HG03457 (cell line): ENCODE measurements at regions not wholly inside any gene's neighbourhood (a gene's known extent, or its start where the extent isn't known, plus 50 kb on each side); places are given as distances from the start of the nearest gene placed in this dataset.
A peak's percentile ranks its signal among the peaks of the same experiment; 100 is the strongest.
"Not testable (repeated sequence)": the region's sequence is repeated elsewhere in the genome, so short reads cannot be mapped to it uniquely, and the experiment has no call there.

Source experiments
- ATAC-seq: cut with Tn5 transposase; IDR thresholded peaks from one replicate; pipeline ENCODE4 v1.9.1; 2021; ENCODE audit warnings: moderate number of reproducible peaks; ENCODE audit not compliant: unreplicated experiment

DNA sequence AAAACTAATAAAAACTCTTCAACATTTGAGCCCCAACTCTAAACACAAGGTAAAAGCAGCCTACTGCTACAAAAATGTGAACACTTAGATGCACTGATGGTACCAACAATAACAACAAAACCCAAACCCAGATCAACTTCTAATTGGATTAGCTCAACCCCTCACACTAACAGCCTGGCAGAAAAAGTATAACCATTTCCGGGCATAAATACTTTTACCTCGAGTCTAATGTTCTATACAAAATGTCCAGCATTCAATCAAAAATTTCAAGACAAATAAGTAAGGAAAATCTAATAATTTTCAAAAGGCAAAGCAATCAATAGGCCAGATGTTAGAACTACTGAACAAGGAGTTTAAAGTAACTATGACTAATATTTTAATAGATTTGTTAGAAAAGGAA lies 303.3 kb downstream of the ARRDC4 start:
- ATAC-seq = no peak

DNA sequence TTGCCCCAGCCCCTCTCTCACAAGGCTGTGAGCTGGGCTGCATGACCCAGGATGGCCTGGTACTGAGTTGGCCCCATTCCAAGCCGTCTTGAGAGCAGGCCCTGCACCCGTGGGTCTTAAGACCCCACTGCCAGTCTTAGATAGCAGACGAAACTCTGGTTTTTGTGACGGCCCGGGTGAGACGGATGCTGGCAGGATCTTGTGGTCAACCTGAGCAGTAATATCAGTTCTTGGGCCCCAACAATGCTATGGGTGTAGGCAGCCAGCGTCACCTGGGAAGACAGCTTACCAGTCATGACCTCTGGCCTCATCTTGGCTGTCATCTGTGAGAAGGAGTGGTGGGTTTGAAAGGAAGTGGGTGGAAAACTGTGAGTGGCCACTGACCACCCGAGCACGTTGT lies 305.8 kb downstream of the ARRDC4 start:
- no peak for ATAC-seq

DNA sequence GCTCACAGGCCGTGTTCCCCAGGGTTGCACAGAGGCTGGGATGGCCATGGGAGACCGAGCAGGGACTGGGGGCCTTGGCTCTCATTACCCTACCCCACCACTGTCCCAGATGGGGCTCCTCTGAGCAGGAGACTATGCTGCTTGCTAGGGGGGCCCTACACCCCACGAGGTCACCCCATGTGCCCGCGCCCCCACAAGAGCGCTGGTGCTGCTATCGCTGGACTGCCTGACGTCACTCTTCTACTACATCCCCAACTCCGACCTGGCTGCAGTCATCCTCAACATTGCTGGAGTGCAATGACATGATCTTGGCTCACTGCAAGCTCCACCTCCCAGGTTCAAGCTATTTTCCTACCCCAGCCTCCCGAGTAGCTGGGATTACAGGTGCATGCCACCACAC lies 307.7 kb downstream of the ARRDC4 start:
- no peak for ATAC-seq

DNA sequence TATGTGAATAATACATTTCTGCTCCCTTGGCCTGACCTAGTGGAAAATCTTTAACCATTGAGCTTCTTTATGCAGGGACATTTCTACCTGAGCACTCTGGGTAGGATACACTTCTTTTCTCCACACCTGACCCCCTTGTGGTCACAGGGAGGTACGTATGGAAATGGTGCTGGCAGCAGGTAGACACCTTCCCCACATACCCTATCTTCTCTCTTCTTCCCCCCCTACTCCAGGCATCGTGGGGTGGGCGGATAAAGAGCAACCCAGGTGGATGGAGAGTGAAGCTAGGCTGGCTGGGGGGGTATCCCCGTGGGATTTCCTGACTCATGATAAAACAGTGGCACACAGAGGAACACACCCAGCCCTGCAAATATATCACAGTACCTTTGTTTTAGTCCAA lies 312.1 kb downstream of the ARRDC4 start:
- ATAC-seq = no peak

DNA sequence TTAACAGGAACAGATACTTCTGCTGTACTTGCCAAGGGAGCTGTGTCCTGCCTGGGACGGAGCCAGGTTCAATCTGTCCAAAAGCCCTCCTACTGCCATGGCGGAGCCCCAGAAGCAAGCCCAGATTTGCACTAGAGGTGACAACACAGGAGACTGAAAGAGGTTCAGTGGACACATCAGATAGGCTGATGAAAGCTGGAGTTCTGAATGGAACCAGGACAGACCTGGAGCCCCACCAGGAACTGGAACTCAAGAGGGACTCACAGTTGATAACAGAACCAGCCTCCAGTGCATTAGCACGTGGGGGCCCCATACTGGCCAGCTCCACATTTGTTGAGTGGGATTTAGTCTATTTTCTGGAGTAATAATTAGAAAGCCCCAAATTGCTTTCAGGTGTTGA lies 315.5 kb downstream of the ARRDC4 start:
- no peak for ATAC-seq

DNA sequence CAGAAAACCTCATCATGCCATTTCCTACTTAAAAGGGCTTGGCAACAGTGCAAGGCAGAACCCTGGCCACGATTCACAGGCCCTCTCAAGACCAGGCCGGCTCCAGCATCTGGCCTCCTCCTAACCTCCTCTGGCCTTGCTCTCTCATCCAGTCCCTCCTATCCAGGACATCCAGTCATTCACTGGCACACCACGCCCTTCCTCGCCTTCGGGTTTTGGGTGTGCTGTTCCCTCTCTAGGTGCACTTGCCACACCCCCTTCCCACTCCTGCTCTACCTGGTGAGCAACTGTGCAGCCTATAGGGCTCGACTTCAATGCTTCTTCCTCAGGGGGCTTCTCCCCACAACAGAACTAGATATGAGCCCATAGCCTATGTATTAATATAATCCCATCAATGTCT lies 317.1 kb downstream of the ARRDC4 start:
- ATAC-seq = no peak

DNA sequence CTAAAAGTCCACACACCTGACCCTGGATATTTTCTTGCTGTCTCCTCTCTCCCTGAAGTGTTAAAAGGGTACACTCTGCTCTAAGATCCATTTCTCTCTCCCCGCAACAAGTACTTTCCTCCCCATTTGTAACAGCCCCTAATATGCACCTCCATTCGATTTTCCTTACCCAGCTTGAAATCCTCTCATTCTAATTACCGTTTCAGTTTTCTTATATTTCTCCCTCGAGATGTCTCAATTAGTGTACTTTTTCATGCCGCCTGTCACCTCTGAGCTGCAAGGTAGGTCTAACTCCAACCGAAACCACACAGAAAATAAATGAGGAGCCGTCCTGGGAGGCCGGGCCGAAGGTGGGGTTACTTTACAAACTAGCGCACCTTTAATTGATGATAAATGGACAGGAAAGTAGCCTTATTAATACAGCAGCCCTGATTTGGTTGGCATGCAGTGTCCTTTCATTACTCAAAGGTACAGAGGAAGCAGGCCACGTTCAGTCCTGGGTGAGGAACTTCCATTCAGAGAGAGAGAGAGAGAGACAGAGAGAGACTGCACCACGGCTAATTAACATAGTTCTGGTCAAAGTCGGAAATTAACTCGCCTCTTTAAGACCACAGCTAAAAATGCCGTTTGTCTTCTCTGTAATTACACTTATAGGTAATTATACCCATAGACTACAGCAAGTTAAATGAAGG lies 319.9 kb downstream of the ARRDC4 start:
- no peak for ATAC-seq

DNA sequence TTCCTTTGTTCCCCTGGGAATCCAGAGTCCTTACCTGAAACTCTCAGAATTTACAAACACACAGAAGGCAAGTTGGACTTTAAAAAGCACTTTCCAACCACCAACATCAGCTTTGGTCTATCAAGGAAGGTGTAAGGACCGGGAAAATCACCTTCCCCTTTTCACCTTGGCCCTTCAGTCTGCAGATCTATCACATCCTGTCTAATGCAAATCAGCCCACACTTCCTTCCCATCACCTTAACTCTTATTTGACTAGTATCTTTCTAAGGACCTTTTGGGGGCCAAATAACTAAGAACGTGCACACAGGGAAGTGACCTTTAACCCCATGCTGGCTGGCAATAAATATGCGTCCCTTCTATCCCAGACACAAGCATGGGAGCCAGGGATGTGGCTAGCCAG lies 320.6 kb downstream of the ARRDC4 start:
- no peak for ATAC-seq

DNA sequence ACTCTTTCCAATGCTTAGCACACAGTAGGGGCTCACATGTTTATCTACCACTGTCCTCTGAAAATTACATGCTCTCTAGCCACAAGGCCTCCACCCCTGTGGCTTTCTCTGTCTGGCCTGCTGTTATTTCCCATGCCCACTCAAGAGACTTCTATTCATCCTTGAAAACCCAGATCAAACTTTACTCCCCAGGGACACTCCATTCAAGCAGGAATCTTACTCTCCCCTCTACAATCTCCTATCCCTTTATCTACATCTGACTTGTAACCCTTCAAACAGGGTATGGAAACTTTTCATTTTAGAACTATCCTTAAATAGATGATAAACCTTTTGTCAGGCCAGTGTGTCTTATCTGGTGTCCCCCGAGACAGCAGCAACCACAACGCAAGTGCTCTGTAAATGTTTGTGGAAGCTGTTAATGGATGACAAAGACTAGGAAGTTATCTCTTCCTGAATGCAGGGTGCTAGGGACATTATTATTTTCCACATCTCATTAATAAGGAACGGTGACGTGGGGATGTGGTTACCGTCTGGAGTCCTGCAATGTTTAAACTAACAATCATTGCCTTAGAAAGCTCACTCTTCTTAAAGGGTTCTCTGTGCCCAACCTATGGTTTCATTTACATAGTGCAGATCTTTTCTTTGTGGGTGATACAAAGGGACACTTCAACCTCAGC lies 322.3 kb downstream of the ARRDC4 start:
- no peak for ATAC-seq

DNA sequence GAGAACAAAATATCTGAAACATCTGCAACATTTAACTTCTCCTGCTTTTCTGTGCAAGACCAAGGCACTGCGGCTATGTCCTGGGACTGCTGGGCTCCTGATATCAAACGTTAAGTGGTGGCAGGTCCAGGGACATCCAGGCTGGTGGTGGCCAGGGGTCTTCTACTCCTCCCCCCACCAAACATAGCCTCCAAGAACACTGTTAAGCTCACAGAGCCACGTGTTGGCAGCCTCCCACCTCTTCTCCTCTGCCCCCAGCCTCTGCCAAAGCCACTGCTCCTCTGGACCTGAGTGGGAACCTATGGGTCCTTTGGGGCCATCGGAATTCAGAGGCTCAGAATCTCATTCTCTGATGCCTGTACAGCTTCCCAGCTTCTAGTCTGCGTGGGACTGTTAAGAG lies 325.7 kb downstream of the ARRDC4 start:
- ATAC-seq = no peak

DNA sequence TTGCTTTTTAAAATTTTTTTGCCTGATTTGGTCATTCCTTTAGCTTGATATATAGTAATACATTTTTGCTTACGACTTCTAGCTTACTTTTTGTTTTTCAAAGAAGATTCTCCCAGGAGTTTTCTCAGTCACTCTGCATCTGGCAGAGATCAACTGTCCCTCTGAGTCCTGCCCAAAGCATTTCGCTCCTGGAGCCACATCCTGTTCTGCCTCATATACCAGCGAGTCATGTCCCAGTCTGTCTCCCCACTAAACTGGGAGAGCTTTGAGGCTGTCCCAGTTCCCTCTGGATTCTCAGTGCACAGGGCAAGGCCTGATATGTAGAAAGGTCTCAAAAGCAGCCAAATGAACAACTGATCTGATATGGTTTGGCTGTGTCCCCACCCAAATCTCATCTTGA lies 326.3 kb downstream of the ARRDC4 start:
- no peak for ATAC-seq

DNA sequence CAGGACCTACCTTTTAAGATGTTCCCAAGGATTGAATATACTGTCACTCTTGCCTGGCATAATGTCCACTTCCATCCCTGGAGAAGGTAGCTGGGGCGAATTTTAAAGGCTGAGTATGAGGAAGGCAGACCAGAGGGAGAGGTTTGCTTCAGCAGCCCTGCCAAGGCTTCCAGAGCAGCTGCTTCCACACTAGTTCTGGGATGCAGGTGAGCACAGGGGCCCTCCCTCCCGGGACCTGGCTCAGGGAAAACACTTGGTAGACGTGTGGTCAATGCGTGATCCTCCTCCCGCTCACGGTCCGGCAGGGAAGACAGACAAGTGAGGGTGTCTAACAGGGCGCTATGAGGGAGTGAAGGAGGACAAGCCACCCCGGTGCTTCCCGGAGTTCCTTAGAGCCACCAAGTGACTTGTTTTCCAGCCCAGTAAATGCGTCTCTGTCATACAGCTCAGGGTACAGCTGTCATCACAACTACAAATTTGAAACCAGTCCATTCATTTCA lies 327.6 kb downstream of the ARRDC4 start:
- no peak for ATAC-seq

DNA sequence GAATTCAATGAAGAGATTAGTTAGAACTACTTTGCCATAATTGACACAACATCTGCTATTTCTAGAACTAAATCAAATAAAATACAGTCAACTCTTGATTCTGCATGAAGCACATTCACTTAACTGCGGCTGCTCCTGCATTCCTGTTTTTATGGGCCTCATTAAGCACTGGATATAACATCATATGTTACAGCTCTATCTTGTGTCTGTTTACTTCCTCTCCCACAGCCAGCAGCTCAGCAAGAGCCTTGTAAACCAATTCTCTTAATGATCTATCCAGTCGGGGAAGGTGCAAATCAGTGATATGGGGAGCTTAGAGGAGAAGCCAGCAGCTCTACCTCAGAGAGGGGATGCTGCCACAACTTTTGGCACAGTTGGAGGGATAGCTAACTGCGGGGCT lies 329.2 kb downstream of the ARRDC4 start:
- no peak for ATAC-seq

DNA sequence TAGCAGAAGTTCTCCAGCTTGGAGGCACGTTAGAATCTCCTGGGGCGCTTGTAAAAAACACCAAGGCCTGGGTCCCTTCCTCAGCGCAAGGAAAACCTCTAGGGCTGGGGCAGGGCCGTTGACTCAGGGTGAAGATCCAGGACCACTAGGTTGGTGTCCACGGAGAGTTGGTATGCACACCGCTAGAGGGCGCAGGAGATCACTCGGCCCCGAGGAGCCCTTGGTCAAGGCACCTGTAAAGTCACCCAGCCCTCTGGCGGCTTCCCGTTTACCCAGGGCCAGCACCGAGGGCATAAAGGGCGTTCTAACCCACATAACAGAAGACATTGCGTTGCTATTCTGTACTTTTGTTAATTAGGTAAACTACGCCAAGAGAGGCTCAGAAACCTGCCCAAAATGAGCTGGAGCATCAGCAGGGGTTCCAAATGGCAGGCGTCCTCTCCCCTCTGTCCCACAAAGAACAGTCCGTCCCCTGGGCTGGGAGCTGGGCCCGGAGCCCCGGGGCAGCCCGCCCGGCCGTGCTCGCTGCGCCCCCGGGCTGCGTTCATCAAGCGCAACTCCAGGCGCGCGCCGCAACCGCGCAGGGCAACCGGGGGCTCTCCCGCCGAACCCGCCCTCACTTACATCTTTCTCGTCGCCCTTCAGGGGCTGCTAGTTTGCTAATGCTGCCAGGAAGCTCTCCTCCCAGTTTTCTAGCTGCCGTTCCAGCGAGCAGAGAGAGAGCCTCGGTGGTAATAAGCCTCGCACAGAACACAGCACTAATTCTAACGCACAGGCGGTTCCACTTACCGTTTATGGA lies 332.1 kb downstream of the ARRDC4 start:
- ATAC-seq = no peak

DNA sequence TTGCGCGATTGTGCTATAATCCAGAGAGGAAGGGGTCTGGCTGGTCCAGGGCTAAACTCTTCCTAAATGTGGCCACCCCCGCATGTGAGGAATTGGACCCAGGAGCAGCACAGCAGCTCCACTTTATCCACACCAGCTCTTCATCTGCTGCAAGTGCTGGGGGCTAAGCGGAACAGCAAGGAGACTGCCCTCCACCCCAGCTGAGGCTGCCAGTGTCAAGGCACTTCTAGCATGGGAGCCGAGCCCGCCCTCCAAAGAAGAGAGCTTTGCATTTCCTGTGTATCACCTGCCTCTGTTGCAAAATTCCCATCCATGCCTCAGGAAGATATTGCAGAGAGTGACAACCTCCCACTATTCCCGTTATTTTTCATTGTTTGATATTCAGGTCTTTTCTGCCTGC lies 333.6 kb downstream of the ARRDC4 start:
- ATAC-seq = no peak

DNA sequence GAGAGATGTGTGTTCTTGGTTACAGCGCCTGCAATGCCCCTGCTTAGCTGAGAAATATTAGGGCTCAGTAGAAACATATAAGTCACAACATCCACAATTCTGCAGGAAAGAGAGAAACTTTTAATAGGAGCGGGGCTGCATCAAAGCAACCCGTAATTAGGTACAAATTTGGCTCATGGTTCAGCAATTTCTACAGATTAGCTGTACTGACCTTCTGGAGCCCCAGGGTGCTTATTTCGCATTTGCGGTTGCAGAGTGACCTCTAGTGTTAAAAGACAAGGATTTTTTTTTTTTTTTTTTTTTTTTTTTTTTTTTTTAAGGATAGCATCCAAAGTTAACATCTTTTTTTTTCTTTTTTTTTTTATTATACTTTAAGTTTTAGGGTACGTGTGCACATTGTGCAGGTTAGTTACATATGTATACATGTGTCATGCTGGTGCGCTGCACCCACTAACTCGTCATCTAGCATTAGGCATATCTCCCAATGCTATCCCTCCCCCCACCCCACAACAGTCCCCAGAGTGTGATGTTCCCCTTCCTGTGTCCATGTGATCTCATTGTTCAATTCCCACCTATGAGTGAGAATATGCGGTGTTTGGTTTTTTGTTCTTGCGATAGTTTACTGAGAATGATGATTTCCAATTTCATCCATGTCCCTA lies 334.7 kb downstream of the ARRDC4 start:
- not testable (repeated sequence) for ATAC-seq

DNA sequence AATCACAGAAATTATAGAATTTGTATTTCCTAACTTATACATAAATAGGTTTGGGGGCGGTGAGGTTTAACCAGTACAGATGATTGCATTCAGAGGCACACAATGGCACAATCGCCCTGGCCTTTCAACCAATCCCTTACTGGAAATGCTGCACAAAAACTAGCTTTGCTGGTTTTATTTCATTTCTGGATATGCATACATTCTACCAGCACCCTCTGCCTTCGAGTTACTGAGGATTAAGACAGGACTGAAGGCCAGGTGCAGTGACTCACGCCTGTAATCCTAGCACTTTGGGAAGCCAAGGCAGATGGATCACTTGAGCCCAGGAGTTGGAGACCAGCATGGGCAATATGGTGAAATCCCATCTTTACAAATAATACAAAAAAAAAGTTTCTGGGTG lies 336.1 kb downstream of the ARRDC4 start:
- no peak for ATAC-seq

DNA sequence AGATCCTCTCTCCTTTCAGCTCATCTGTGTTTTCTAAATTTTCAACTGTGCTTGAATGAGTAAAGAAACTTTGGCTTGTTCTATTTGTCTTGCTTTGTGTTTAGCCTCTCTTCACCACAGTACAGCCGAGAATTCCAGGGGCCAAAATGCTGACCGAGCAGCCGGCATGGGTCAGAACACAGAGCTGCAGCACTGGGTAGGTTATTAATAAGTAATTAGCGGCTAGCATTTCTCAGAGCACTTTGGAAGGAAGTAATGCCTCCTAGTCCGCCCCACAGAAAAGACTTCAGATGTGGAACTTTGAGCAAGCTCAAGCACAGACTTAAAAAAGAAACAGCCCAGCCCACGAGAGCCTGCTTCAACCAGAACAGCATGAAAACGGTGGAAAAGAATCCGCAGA lies 343.9 kb downstream of the ARRDC4 start:
- no peak for ATAC-seq

DNA sequence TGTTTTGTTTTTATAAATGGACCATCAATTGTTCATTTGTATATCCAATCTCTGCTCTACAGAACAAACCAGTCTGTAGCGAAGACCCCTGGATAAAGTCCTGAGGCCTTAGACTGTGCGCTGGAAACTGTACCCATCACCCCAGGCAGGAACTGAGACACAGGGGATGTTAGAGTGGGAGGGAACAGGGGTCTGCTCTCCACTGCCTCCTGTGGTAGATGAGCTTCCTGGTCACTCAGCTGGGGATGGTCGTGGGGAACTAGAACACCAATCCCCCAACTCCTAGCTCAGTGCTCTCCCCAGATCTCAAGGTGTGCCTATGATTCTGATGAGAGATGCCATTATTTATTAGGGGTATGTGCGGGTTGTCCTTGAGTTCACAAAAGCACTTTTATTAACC lies 340.2 kb upstream of the IGF1R start:
- no peak for ATAC-seq

DNA sequence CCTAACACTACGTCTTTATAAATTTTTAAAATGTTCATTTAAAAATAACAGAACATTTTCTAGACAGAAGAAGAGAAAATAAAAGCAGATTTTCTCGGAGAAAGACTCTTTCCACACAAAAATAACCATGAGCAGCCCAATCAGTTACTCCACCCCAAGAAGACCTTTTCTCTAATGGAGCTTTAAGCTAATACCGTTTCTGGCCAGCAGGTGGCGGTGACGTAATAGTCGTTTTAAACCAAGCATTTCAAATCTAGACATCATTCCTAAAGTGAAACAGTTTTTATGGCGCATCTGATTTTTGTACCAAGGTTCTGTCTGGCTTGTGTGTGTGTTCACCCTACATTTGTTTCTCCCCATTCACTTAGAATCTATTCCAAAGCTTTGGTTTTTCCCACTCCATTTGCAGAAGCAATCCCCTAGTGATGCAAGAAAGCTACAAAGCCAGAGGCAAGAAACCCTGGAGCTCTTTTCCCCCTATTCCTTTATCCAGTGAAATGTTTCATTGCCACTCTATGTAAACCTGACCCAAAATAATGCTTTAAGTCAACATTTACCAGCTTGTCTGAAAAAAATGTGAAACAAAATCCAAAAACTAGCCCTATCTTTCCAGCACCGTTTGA lies 336.7 kb upstream of the IGF1R start:
- ATAC-seq = peak; percentile 82

DNA sequence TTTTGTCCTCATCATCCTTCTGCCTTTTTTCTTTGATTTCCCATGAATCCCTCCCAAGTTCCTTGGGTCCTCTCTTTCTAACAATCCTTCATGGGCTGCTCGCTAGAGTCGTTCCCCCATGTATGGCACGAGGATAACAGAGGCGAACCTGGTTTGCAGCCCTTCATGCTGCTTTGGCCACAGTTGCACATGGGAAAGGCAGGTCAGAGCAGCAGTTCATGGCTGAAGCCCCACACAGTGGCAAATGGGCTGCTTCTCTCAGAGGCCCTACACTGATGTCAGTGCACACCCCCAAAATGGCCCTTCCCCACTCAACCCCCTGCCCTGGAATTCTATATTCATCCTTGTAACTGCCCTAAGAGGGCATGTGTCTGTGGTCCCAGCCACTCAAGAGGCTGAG lies 335.4 kb upstream of the IGF1R start:
- ATAC-seq = no peak
